GM12874 (cell line): ENCODE measurements at regions not wholly inside any gene's neighbourhood (a gene's known extent, or its start where the extent isn't known, plus 50 kb on each side); places are given as distances from the start of the nearest gene placed in this dataset.

Source experiments
- CTCF ChIP-seq: IDR thresholded peaks from 2 replicates; pipeline ENCODE4 v1.5.1; 2011; ENCODE audit warnings: low read depth, mild to moderate bottlenecking, control low read depth, low read length, moderate library complexity; ENCODE audit not compliant: insufficient read depth

- TF ChIP-seq CTCF = no peak
Observed at GRCh38 chr13:108156749-108157148, 58.6 kb downstream of the LIG4 start.

GRCh38 chr13:108155185-108156106 lies 59.9 kb downstream of the LIG4 start:
- peak; percentile 68 for TF ChIP-seq CTCF

DNA sequence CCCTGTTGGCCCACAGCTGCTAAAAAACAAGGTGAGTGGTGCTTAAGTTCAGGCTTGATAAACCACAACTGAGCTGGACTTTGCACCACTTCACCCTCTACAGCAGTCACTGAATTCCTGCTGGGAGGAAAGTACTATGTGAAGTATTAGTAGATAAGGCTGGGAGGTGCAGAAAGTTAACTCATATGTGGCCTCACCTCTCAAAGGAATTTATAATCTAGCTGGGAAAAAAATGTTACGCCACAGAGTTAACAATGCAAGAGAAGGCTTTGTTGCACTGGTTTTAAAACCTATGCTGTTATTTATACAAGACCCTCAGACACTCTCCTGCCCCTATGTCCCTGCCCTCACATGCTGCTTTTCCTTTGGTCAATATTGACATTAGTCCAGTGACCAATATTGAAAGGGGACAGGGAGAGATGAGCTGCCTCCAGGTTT lies 60.9 kb downstream of the LIG4 start:
- no peak for TF ChIP-seq CTCF

DNA sequence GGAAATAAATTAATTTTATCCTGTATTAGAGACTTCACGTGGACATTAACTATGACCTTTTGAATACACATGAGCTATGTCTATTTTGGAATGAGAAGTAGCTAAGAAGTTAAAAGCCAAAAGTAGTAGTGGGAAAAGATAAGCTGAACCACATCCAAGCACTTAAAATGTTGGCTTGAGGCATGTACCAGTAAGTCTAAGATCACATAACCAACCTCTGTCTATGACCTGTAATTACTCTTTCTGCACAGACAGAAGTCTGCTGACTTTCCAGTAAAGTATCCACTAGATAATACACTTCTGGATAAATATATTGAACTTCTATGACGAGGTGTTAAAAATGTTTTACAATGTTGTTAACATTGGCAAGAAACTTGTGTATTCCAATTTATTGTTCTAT lies 68.7 kb downstream of the LIG4 start:
- TF ChIP-seq CTCF = no peak

- TF ChIP-seq CTCF = no peak
Observed at GRCh38 chr13:108142702-108143436, 72.5 kb downstream of the LIG4 start.

DNA sequence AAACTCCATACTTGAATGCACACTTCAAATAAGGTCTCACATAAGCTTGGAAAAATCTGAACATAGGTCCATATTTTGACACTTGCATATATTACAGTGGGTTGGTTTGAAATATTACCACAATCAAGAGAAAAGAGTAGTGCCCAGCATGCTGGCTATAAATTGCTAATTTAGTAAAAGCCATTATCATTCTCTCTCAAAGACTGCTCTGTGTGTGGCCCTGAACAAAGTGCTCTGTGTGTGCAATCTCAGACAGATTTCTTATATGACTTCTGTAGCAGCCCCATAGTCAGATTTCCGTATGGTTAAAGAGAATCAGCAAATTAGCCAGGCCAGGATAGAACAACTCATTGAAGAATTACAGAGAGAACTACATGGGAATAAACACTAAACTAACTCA lies 78.2 kb downstream of the LIG4 start:
- no peak for TF ChIP-seq CTCF

DNA sequence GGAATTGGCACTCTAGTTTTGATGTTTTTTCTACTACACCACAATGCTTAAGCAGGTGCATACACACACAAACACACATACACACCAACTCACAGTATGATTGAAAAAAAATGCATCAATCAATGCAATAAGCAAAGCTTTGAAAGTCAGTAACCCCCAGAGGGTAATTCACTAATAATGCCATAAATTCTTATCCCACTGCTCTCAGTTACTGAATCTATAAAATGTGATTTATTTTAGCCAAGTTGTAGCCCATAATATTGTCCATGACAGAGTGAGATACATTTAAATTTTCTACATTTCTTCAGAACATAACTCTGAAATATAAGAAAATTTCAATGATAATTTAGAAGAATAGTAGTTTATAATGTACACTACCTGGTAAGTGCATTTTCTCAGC lies 87.9 kb downstream of the LIG4 start:
- no peak for TF ChIP-seq CTCF
